Hepatocyte (in vitro differentiated cells): ENCODE measurements at regions not wholly inside any gene's neighbourhood (a gene's known extent, or its start where the extent isn't known, plus 50 kb on each side); places are given as distances from the start of the nearest gene placed in this dataset.

Experiments used
- CTCF ChIP-seq: fragments of 200-600 bp; sonication (generic); IDR thresholded peaks from 2 replicates; pipeline ENCODE4 v1.5.1; 2016; ENCODE audit warnings: antibody characterized with exemption, mild to moderate bottlenecking; ENCODE audit not compliant: poor library complexity
- EZH2 ChIP-seq: fragments of 200-600 bp; sonication (generic); IDR thresholded peaks from 2 replicates; pipeline ENCODE4 v1.6.1; 2016; ENCODE audit warnings: antibody characterized with exemption, mild to moderate bottlenecking, borderline replicate concordance

GRCh38 chr6:167446046-167446445 lies 121.2 kb downstream of the TTLL2 start:
- no peak for TF ChIP-seq CTCF
- TF ChIP-seq EZH2: no peak
